ENCODE measurements at regions not wholly inside any gene's neighbourhood (a gene's known extent, or its start where the extent isn't known, plus 50 kb on each side); places are given as distances from the start of the nearest gene placed in this dataset.
A peak's percentile ranks its signal among the peaks of the same experiment; 100 is the strongest.

GRCh38 chr12:71071536-71072097, 86.2 kb downstream of the TSPAN8 start:
- H3K9me3 ChIP-seq (ENCODE audit: control insufficient read depth, low read length), result no peaks in the 10 kb centered on the region
- no peak for ATAC-seq (ENCODE audit: low FRiP score)

GRCh38 chr12:71070416-71071128, 87.2 kb downstream of the TSPAN8 start:
- 85 to 94% methylated on average over 3 of the region's 3 CpGs for WGBS, 2 donors
- intact Hi-C loops (cut with DNase I), result no loop called here
- H3K4me1 ChIP-seq (ENCODE audit: control insufficient read depth in 1 of 2, insufficient read depth in 2 of 2, low read length in 2 of 2), result no peaks in the 10 kb centered on the region
- no peak overlapping the region for H3K27ac ChIP-seq (ENCODE audit: low read depth in 1 of 2, low read length in 2 of 2)
- H3K4me3 ChIP-seq (ENCODE audit: low read length in 2 of 2), result no peak overlapping the region
- no peaks in the 10 kb centered on the region for H3K27me3 ChIP-seq (ENCODE audit: control insufficient read depth in 1 of 2, insufficient read depth in 2 of 2, low read length in 1 of 2)
- H3K9me3 ChIP-seq (ENCODE audit: control insufficient read depth, low read length), result no peaks in the 10 kb centered on the region
- DNase-seq (no peak), ATAC-seq (ENCODE audit: low FRiP score) (no peak)
- H3K36me3 ChIP-seq (ENCODE audit: control insufficient read depth in 1 of 2, insufficient read depth in 2 of 2, low read length in 1 of 2), result no peaks in the 10 kb centered on the region

More at GRCh38 chr12:71071536-71072097, 86.2 kb downstream of the TSPAN8 start:
- no peak overlapping the region for H3K27ac ChIP-seq (ENCODE audit: low read depth in 1 of 2, low read length in 2 of 2)
- intact Hi-C loops (cut with DNase I), result no loop called here
- H3K27me3 ChIP-seq (ENCODE audit: control insufficient read depth in 1 of 2, insufficient read depth in 2 of 2, low read length in 1 of 2), result no peaks in the 10 kb centered on the region
- no peak overlapping the region for H3K4me3 ChIP-seq (ENCODE audit: low read length in 2 of 2)
- whole genome bisulfite sequencing, 2 donors, result 41 to 71% methylated on average over 3 of the region's 3 CpGs
- H3K4me1 ChIP-seq (ENCODE audit: control insufficient read depth in 1 of 2, insufficient read depth in 2 of 2, low read length in 2 of 2), result no peaks in the 10 kb centered on the region
- no peaks in the 10 kb centered on the region for H3K36me3 ChIP-seq (ENCODE audit: control insufficient read depth in 1 of 2, insufficient read depth in 2 of 2, low read length in 1 of 2)
- no peak for DNase-seq

GRCh38 chr12:71069311-71069710, 88.5 kb downstream of the TSPAN8 start:
- 71 to 80% methylated on average over 2 of the region's 2 CpGs for WGBS, 2 donors
- Histone ChIP-seq H3K27me3 (ENCODE audit: control insufficient read depth in 1 of 2, insufficient read depth in 2 of 2, low read length in 1 of 2) (no peaks in the 10 kb centered on the region), H3K36me3 (ENCODE audit: control insufficient read depth in 1 of 2, insufficient read depth in 2 of 2, low read length in 1 of 2) (no peaks in the 10 kb centered on the region), H3K4me3 (ENCODE audit: low read length in 2 of 2) (no peak overlapping the region), H3K27ac (ENCODE audit: low read depth in 1 of 2, low read length in 2 of 2) (no peak overlapping the region), H3K9me3 (ENCODE audit: control insufficient read depth, low read length) (no peaks in the 10 kb centered on the region), H3K4me1 (ENCODE audit: control insufficient read depth in 1 of 2, insufficient read depth in 2 of 2, low read length in 2 of 2) (no peaks in the 10 kb centered on the region)
- DNase-seq, result no peak
- ATAC-seq (ENCODE audit: low FRiP score), result no peak
- intact Hi-C loops (cut with DNase I), result loop anchor here in 1 of 2 donors (10.0 kb wide), 1 partner anchor 135 kb away; no protein-coding TSS in a partner anchor

GRCh38 chr12:71063087-71063486, 94.7 kb downstream of the TSPAN8 start:
- intact Hi-C loops (cut with DNase I), result loop anchor here in 1 of 2 donors (10.0 kb wide), 1 partner anchor 128 kb away; no protein-coding TSS in a partner anchor
- Histone ChIP-seq H3K27me3 (ENCODE audit: control insufficient read depth in 1 of 2, insufficient read depth in 2 of 2, low read length in 1 of 2) (no peaks in the 10 kb centered on the region), H3K4me1 (ENCODE audit: control insufficient read depth in 1 of 2, insufficient read depth in 2 of 2, low read length in 2 of 2) (no peaks in the 10 kb centered on the region), H3K36me3 (ENCODE audit: control insufficient read depth in 1 of 2, insufficient read depth in 2 of 2, low read length in 1 of 2) (no peaks in the 10 kb centered on the region), H3K9me3 (ENCODE audit: control insufficient read depth, low read length) (no peaks in the 10 kb centered on the region), H3K4me3 (ENCODE audit: low read length in 2 of 2) (no peak overlapping the region), H3K27ac (ENCODE audit: low read depth in 1 of 2, low read length in 2 of 2) (no peak overlapping the region)
- DNase-seq, result no peak
- WGBS, 2 donors, result 73 to 83% methylated on average over 7 of the region's 7 CpGs
- ATAC-seq (ENCODE audit: low FRiP score), result no peak

- Histone ChIP-seq H3K27me3 (ENCODE audit: control insufficient read depth in 1 of 2, insufficient read depth in 2 of 2, low read length in 1 of 2) (no peaks in the 10 kb centered on the region), H3K4me1 (ENCODE audit: control insufficient read depth in 1 of 2, insufficient read depth in 2 of 2, low read length in 2 of 2) (no peaks in the 10 kb centered on the region), H3K36me3 (ENCODE audit: control insufficient read depth in 1 of 2, insufficient read depth in 2 of 2, low read length in 1 of 2) (no peaks in the 10 kb centered on the region), H3K4me3 (ENCODE audit: low read length in 2 of 2) (no peak overlapping the region), H3K27ac (ENCODE audit: low read depth in 1 of 2, low read length in 2 of 2) (no peak overlapping the region), H3K9me3 (ENCODE audit: control insufficient read depth, low read length) (no peaks in the 10 kb centered on the region)
- DNase-seq (no peak), ATAC-seq (ENCODE audit: low FRiP score) (no peak)
- WGBS, 2 donors, result 84 to 93% methylated on average over 1 of the region's 1 CpG
- intact Hi-C loops (cut with DNase I), result loop anchor here in 1 of 2 donors (10.0 kb wide), 1 partner anchor 127 kb away; no protein-coding TSS in a partner anchor
Measured at GRCh38 chr12:71061451-71061850, 96.3 kb downstream of the TSPAN8 start.

GRCh38 chr12:71060426-71060825, 97.4 kb downstream of the TSPAN8 start:
- WGBS, 2 donors, result 95% methylated on average over 4 of the region's 4 CpGs
- intact Hi-C loops (cut with DNase I), result loop anchor here in 1 of 2 donors (10.0 kb wide), 1 partner anchor 126 kb away; no protein-coding TSS in a partner anchor
- no peaks in the 10 kb centered on the region for H3K9me3 ChIP-seq (ENCODE audit: control insufficient read depth, low read length)
- H3K27ac ChIP-seq (ENCODE audit: low read depth in 1 of 2, low read length in 2 of 2), result no peak overlapping the region
- H3K27me3 ChIP-seq (ENCODE audit: control insufficient read depth in 1 of 2, insufficient read depth in 2 of 2, low read length in 1 of 2), result no peaks in the 10 kb centered on the region
- H3K36me3 ChIP-seq (ENCODE audit: control insufficient read depth in 1 of 2, insufficient read depth in 2 of 2, low read length in 1 of 2), result no peaks in the 10 kb centered on the region
- no peaks in the 10 kb centered on the region for H3K4me1 ChIP-seq (ENCODE audit: control insufficient read depth in 1 of 2, insufficient read depth in 2 of 2, low read length in 2 of 2)
- no peak for ATAC-seq (ENCODE audit: low FRiP score)
- DNase-seq, result no peak
- no peak overlapping the region for H3K4me3 ChIP-seq (ENCODE audit: low read length in 2 of 2)

GRCh38 chr12:71057330-71057729, 100.5 kb downstream of the TSPAN8 start:
- Histone ChIP-seq H3K27me3 (ENCODE audit: control insufficient read depth in 1 of 2, insufficient read depth in 2 of 2, low read length in 1 of 2) (no peaks in the 10 kb centered on the region), H3K4me3 (ENCODE audit: low read length in 2 of 2) (no peak overlapping the region), H3K27ac (ENCODE audit: low read depth in 1 of 2, low read length in 2 of 2) (no peak overlapping the region), H3K9me3 (ENCODE audit: control insufficient read depth, low read length) (no peaks in the 10 kb centered on the region), H3K36me3 (ENCODE audit: control insufficient read depth in 1 of 2, insufficient read depth in 2 of 2, low read length in 1 of 2) (no peaks in the 10 kb centered on the region), H3K4me1 (ENCODE audit: control insufficient read depth in 1 of 2, insufficient read depth in 2 of 2, low read length in 2 of 2) (no peaks in the 10 kb centered on the region)
- WGBS, 2 donors, result 72 to 75% methylated on average over 2 of the region's 2 CpGs
- ATAC-seq (ENCODE audit: low FRiP score), result no peak
- DNase-seq, result no peak
- intact Hi-C loops (cut with DNase I), result no loop called here

GRCh38 chr12:71054551-71054950, 103.2 kb downstream of the TSPAN8 start:
- Histone ChIP-seq H3K9me3 (ENCODE audit: control insufficient read depth, low read length) (no peaks in the 10 kb centered on the region), H3K4me1 (ENCODE audit: control insufficient read depth in 1 of 2, insufficient read depth in 2 of 2, low read length in 2 of 2) (no peaks in the 10 kb centered on the region), H3K36me3 (ENCODE audit: control insufficient read depth in 1 of 2, insufficient read depth in 2 of 2, low read length in 1 of 2) (no peaks in the 10 kb centered on the region), H3K4me3 (ENCODE audit: low read length in 2 of 2) (no peak overlapping the region), H3K27me3 (ENCODE audit: control insufficient read depth in 1 of 2, insufficient read depth in 2 of 2, low read length in 1 of 2) (no peaks in the 10 kb centered on the region), H3K27ac (ENCODE audit: low read depth in 1 of 2, low read length in 2 of 2) (no peak overlapping the region)
- no peak for DNase-seq
- ATAC-seq (ENCODE audit: low FRiP score), result no peak
- intact Hi-C loops (cut with DNase I), result no loop called here
- WGBS, 2 donors, result 20 to 37% methylated on average over 2 of the region's 2 CpGs

- no peaks in the 10 kb centered on the region for H3K36me3 ChIP-seq (ENCODE audit: control insufficient read depth in 1 of 2, insufficient read depth in 2 of 2, low read length in 1 of 2)
- no peaks in the 10 kb centered on the region for H3K27me3 ChIP-seq (ENCODE audit: control insufficient read depth in 1 of 2, insufficient read depth in 2 of 2, low read length in 1 of 2)
- DNase-seq (no peak), ATAC-seq (ENCODE audit: low FRiP score) (peak; percentile 27)
- no peak overlapping the region for H3K4me3 ChIP-seq (ENCODE audit: low read length in 2 of 2)
- no peaks in the 10 kb centered on the region for H3K9me3 ChIP-seq (ENCODE audit: control insufficient read depth, low read length)
- H3K27ac ChIP-seq (ENCODE audit: low read depth in 1 of 2, low read length in 2 of 2), result no peak overlapping the region
- no peaks in the 10 kb centered on the region for H3K4me1 ChIP-seq (ENCODE audit: control insufficient read depth in 1 of 2, insufficient read depth in 2 of 2, low read length in 2 of 2)
- intact Hi-C loops (cut with DNase I), result no loop called here
Measured at GRCh38 chr12:71046215-71046614, 111.6 kb downstream of the TSPAN8 start.
